IPS-NIHi7 (cell line): ENCODE measurements at regions not wholly inside any gene's neighbourhood (a gene's known extent, or its start where the extent isn't known, plus 50 kb on each side); places are given as distances from the start of the nearest gene placed in this dataset.

Experiments used
- DNase-seq: peaks from one replicate; pipeline ENCODE4 v3.0.0; 2012; ENCODE audit warnings: mixed read lengths; ENCODE audit errors: extremely low spot score

DNA sequence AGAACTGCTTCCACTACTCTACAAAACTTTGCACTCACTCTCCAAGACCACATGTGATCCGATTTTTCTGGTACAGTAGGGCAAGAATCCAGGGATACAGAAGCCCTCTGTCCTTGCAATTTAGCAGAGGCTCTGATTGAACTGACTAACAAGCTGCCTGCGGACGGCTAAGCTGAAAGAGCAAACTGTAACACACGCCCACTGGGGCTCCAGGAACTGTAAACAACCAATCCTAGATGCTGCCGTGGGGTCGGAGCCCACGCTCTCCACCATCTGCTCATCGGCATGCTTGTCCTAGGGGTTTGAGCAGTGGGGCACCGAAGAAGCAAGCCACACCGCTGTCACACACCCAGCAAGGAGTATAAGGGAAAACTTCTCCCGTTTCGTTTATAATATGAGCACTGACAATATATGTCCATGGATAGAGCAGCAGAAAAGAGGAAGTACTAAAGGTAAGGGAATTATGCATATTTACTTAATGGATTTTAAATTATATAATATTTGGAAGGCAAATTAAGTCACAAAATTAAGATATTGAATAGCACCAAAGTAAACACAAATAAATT is 634.4 kb upstream of the POT1 start:
- peak; percentile 14 for DNase-seq

GRCh38 chr7:125563557-125563956 is 633.9 kb upstream of the POT1 start:
- DNase-seq, result no peak

GRCh38 chr7:125561006-125561405 is 631.4 kb upstream of the POT1 start:
- no peak for DNase-seq

DNA sequence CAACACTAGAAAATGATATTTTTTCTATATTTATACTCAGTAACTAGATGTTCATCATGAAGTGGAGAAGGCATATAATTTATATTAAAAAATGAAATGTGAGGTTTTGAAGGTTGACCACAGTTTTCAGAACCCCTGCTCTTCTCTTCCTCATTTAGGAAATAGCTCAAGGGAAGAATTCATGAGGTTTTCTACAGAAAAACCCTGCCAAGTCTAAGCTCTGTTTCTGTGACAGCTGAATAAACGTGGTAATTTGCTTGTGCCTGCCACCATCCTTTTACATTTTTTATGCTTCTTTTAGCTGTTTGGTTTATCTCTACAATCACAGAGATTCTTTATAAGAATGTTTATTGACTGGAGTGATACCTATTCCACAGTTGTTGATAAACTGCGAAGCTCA is 630.3 kb upstream of the POT1 start:
- no peak for DNase-seq

DNA sequence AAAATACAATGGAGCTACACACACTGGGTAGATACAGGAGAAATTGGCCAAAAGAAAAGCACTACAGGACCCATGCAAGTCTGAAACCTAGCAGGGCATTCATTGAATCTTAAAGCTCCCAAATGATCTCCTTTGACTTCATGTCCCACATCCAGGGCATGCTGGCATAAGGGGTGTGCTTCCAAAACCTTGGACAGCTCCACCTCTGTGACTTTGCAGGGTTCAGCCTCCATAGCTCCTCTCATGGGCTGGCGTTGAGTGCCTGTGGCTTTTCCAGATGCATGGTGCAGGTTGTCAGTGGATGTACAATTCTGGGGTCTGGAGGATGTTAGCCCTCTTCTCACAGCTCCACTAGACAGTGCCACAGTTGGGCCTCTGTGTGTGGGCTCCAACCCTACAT is 626.3 kb upstream of the POT1 start:
- no peak for DNase-seq

- no peak for DNase-seq
Measured at GRCh38 chr7:125551008-125551407, 621.4 kb upstream of the POT1 start.

DNA sequence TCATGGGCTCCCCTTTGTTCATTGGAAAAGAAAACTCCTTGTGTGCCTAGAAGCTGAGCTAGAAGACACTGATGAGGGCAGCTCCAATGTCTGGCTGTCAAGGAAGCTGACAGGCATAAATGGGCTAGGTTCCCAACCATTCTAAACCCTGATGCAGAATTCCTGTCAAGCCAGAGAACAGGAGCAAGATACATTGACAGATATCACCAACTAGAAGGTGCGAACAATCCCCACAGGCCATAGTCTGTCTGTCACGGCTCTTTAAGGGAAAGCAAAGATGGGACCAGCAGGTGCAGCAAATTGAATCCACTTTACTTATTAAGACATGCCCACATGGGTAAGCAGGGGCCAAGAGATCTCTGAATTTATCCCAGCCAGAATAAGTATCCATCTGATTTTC is 617.9 kb upstream of the POT1 start:
- DNase-seq, result no peak

GRCh38 chr7:125530553-125530952 is 600.9 kb upstream of the POT1 start:
- DNase-seq, result no peak

DNA sequence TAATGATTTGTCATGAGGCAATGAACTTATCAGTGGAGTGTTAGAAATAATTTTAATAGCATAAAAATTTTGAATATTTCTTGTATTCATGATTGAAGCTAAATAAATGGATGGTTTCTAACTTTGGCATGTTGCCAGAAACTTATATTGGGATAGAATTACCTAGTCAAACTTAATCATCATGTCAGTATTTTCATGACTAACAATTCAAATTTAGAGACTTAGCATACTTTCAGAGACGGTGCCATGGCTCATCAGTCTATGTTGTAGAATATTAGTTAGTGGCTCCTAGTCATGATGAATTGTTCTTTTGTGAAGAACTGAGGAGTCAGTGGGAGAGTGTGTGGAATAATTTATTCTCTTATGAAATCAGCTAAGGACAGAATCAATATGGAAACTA is 599.6 kb upstream of the POT1 start:
- no peak for DNase-seq

DNA sequence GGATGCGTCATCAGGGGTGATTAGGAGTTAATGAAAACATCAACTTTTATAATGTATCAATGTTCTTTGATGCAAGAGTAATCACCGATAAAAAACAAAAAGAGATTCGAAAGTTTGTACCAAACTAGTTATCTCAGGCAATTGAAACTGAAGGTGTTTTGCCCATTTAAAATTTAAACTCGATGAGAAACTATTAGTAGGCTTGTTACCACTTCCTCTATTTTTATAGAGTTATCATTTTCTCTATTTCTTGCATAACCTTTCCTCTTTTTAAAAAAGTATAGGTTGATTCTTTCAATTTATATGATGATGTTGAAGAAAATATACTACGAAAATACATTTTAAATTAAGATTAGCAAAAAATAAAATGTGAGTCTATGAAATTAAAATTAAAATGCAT is 597.3 kb upstream of the POT1 start:
- no peak for DNase-seq

DNA sequence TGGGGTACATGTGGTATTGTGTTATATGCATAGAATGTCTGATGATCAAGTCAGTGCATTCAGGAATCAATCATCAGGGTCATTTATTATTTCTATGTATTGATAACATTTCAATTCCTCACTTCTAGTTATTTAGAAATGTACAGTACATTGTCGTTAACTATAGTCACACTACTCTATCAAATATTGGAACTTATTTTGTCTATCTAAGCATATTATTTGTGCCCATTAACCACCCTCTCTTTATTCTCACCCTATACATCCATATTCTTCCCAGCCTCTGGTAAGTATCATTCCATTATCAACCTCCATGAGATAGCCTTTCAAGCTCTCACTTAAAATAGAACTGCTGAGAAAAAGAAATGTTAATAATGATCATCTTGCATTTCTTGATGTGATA is 596.5 kb upstream of the POT1 start:
- no peak for DNase-seq

- no peak for DNase-seq
Measured at GRCh38 chr7:125516194-125516593, 586.6 kb upstream of the POT1 start.

DNA sequence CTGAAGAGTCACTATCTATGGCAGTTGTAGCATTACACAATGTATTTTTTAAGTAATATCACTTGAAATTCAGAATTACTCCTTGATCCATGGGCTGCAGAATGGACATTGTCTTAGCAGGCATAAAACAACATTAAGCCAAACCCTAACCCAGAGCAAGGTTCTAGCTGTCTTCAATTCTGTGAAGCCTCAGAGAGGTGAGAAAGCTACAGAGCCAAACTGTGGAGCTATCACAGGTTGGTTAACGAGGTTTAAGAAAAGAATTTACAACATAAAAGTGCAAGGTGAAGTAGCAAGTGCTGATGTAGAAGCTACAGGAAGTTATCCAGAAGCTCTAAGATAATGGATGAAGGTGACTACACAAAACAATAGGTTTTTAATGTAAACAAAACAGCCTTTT is 582.7 kb upstream of the POT1 start:
- no peak for DNase-seq

- no peak for DNase-seq
Measured at GRCh38 chr7:125511310-125511709, 581.7 kb upstream of the POT1 start.

DNA sequence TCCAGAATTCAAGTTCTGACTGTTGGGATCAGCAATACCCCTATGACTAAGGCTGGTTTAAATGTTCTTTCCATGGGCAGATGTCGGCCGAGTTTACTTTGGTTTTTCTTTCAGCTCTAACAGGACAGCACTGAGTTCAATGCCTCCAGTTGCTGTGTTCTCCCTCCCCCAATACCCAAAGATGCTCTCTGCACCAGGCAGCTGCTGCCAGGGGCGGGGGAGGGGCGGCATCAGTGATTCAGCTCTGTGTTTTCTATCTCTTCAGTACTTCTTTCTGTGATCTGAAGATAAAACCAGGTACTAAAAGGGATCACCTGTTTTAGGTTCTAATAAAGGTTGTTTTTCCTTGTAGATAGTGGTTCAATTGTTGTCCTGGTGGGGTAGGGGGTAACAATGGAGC is 576.7 kb upstream of the POT1 start:
- DNase-seq, result no peak

DNA sequence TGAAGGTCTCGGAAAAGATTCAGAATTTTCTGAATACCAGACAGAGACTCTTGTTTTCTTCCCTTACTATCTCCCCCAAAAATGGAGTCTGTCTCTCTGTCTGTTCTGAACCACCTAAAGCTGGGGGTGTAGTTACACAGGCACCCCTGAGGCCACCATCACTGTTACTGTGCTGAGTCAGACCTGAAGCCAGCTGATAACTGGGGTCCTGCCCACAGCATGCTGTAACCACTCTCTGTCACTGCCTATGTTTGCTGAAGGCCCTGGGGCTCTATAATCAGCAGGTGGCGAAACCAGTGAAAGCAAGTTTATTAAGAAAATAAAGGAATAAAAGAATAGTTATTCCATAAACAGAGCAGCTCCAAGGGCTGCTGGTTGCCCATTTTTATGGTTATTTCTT is 575.2 kb upstream of the POT1 start:
- peak; percentile 10 for DNase-seq

- no peak for DNase-seq
Measured at GRCh38 chr7:125495997-125496396, 566.4 kb upstream of the POT1 start.

- no peak for DNase-seq
Measured at GRCh38 chr7:125492521-125492920, 562.9 kb upstream of the POT1 start.

- no peak for DNase-seq
Measured at GRCh38 chr7:125491137-125491536, 561.5 kb upstream of the POT1 start.

DNA sequence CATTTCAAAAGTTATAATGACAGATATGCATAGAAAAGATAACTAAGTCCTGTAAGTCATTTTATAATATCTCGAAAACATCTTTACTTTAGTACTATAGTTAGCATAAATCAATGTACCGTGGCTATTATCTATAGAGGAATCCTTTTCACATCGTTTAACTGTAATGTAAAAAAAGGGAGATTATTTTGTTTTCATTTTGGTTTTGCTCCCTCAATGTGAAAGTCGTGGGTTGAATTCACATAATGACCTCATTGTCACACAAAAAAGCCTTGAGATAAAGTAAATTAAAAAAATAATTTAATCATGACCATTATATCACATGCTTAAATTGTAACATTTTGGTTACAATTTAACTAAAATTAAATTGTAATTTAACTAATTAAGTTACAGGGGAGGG is 560.5 kb upstream of the POT1 start:
- DNase-seq, result no peak

- no peak for DNase-seq
Measured at GRCh38 chr7:125485223-125485622, 555.6 kb upstream of the POT1 start.

- no peak for DNase-seq
Measured at GRCh38 chr7:125484755-125485154, 555.1 kb upstream of the POT1 start.

GRCh38 chr7:125481323-125481722 is 551.7 kb upstream of the POT1 start:
- DNase-seq, result no peak

GRCh38 chr7:125480762-125481161 is 551.1 kb upstream of the POT1 start:
- no peak for DNase-seq

DNA sequence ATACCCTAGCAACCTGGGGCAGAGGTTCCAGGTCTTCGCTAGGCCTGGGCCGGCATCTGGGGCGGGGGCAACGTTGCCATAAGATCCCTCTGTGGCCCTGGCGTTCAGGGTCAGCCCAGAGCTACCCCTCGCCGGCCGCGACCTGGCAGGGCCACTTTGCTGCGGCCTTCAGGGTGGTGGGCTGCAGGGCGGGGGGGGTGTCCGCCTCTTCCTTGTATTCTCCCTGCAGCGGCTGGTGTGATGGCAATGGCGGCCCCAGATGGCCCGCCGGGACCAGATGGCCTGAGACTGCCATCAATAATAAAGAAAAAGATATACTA is 539.2 kb upstream of the POT1 start:
- no peak for DNase-seq
